Suprapubic skin (tissue), 4 donors: ENCODE measurements at regions not wholly inside any gene's neighbourhood (a gene's known extent, or its start where the extent isn't known, plus 50 kb on each side); places are given as distances from the start of the nearest gene placed in this dataset.
"Not testable (repeated sequence)": the region's sequence is repeated elsewhere in the genome, so short reads cannot be mapped to it uniquely, and the experiment has no call there.

Source experiments
- CTCF ChIP-seq, 2 donors: fragments of 200-600 bp in 1 of 2; fragments of 450-650 bp in 1 of 2; sonication (generic) in 1 of 2; IDR thresholded peaks; one replicate each; pipeline ENCODE4 v1.5.1; 2016 to 2019; ENCODE audit warnings: antibody characterized with exemption in 2 of 2, mild to moderate bottlenecking in 1 of 2, moderate library complexity in 1 of 2
- EP300 ChIP-seq: sonication (generic); formaldehyde crosslinking; IDR thresholded peaks from one replicate; pipeline ENCODE4 v1.6.1; 2017; ENCODE audit warnings: antibody characterized with exemption
- POLR2A ChIP-seq, 2 donors: fragments of 450-650 bp; IDR thresholded peaks; one replicate each; pipeline ENCODE4 v1.6.1; 2017; ENCODE audit warnings: antibody characterized with exemption in 2 of 2, mild to moderate bottlenecking in 2 of 2, moderate library complexity in 2 of 2
- POLR2AphosphoS5 ChIP-seq, 3 donors: sonication (generic); formaldehyde crosslinking; IDR thresholded peaks; one replicate each; pipeline ENCODE4 v1.6.1; 2017; ENCODE audit warnings: antibody characterized with exemption in 3 of 3

GRCh38 chr13:109268492-109268891, 517.9 kb downstream of the IRS2 start:
- not testable (repeated sequence) for TF ChIP-seq POLR2AphosphoS5 (IDR thresholded peaks at IDR 0.05); POLR2A (IDR thresholded peaks at IDR 0.05); EP300; CTCF (IDR thresholded peaks at IDR 0.05)
